GM12878 (cell line): ENCODE measurements at regions not wholly inside any gene's neighbourhood (a gene's known extent, or its start where the extent isn't known, plus 50 kb on each side); places are given as distances from the start of the nearest gene placed in this dataset.

Experiments used
- CTCF ChIP-seq, 3 experiments: IDR thresholded peaks in 2 of 3; conservative IDR thresholded peaks in 1 of 3; 2 replicates each; pipeline ENCODE4 v1.5.1; 2011; ENCODE audit warnings: low read depth in 3 of 3, low read length in 3 of 3, mild to moderate bottlenecking in 3 of 3, control low read depth in 2 of 3, moderate library complexity in 2 of 3, inconsistent platforms in 1 of 3, mixed read lengths in 1 of 3; ENCODE audit not compliant: control insufficient read depth in 2 of 3, insufficient read depth in 1 of 3; ENCODE audit errors: extremely low read depth in 1 of 3
- EP300 ChIP-seq, 2 experiments: fragments of 150-350 bp in 1 of 2; IDR thresholded peaks; 2 replicates each; pipeline ENCODE4 v1.6.1; 2011 to 2012; ENCODE audit warnings: low read depth in 2 of 2, low read length in 2 of 2, borderline replicate concordance in 1 of 2, improper control_type of control experiment in 1 of 2, inconsistent platforms in 1 of 2; ENCODE audit not compliant: control insufficient read depth in 1 of 2
- FOXM1 ChIP-seq: IDR thresholded peaks from 2 replicates; pipeline ENCODE4 v1.6.1; 2012; ENCODE audit warnings: low read depth, mild to moderate bottlenecking, inconsistent platforms, low read length, moderate library complexity
- JUNB ChIP-seq: IDR thresholded peaks from 2 replicates; pipeline ENCODE4 v1.6.1; 2016; ENCODE audit warnings: antibody characterized with exemption, mild to moderate bottlenecking
- TCF12 ChIP-seq: IDR thresholded peaks from 2 replicates; pipeline ENCODE4 v1.6.1; 2011; ENCODE audit warnings: low read depth, mild to moderate bottlenecking, low read length

GRCh38 chr11:8800520-8801110 is 110.4 kb upstream of the AKIP1 start:
- TF ChIP-seq CTCF (IDR thresholded peaks at IDR 0.05 in 2 of 3, conservative IDR thresholded peaks at IDR 0.05 in 1 of 3; ENCODE audit: control insufficient read depth in 2 of 3, extremely low read depth in 1 of 3, insufficient read depth in 1 of 3, low read depth in 3 of 3, low read length in 3 of 3): no peak
- no peak for TF ChIP-seq TCF12
- no peak for TF ChIP-seq JUNB
- no peak for TF ChIP-seq FOXM1
- TF ChIP-seq EP300 (IDR thresholded peaks at IDR 0.05; ENCODE audit: borderline replicate concordance in 1 of 2, control insufficient read depth in 1 of 2, low read depth in 2 of 2, low read length in 2 of 2): no peak
